Stimulated activated CD8-positive, alpha-beta memory T cell treated with anti-CD3 and anti-CD28 coated beads, Interleukin-7, amount 100 ng/mL, for 1 hour (primary cell): ENCODE measurements at regions not wholly inside any gene's neighbourhood (a gene's known extent, or its start where the extent isn't known, plus 50 kb on each side); places are given as distances from the start of the nearest gene placed in this dataset.
"Not testable (repeated sequence)": the region's sequence is repeated elsewhere in the genome, so short reads cannot be mapped to it uniquely, and the experiment has no call there.

Experiments
- DNase-seq, 2 donors: peaks; one replicate each; pipeline ENCODE4 v3.0.0-alpha.2; 2020; ENCODE audit warnings: low read depth in 2 of 2

GRCh38 chr2:16190446-16191270 lies 250.3 kb downstream of the MYCN start:
- DNase-seq = no peak

- no peak for DNase-seq
Measured at GRCh38 chr2:16189836-16190160, 249.4 kb downstream of the MYCN start.

- no peak for DNase-seq
Measured at GRCh38 chr2:16189029-16189835, 248.9 kb downstream of the MYCN start.

DNA sequence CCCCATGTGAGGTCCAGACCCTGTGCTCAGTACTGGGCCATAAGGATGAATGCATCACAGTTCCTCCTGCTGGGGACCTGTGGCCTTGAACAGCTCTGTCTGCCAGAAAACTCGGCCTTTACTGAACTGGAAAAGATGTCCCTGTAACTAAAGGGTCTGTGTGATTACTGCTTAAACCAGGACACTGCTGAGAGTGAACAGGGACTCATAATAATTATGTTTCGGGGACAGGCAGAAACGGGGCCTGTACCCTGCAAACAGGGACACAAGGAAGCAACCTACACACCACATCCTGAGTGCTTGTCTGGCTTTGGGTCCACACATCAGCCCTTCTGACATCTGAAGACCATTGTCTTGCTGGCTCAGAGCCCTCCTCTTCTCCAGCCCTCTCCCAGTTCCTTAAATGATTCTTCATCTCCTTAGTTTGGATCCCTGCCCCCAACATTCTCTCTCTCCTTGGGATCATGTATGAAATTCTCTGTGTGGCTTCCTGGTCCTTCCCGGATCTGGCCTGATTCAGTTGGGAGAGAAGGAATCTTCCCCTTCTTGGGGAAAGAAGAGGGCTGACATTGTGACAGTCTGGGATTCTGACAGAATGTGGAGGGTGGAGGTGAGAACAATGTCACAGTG lies 248.0 kb downstream of the MYCN start:
- no peak for DNase-seq

DNA sequence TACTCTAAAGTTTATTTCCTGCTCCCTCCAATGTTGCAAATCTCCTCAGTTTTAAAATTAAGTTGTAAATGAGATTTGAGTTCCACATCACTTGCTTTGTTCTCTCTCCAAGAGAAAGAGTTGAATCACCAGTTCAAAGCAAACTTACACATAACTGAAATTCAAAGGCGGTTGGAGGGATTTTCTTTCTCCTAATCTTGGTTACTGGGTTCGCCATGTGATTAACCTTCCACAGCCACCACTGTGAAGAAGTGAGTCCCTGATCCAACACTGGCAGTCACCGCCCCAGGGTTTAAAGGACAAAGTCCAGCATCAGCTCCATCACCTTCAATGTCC lies 247.1 kb downstream of the MYCN start:
- no peak for DNase-seq

DNA sequence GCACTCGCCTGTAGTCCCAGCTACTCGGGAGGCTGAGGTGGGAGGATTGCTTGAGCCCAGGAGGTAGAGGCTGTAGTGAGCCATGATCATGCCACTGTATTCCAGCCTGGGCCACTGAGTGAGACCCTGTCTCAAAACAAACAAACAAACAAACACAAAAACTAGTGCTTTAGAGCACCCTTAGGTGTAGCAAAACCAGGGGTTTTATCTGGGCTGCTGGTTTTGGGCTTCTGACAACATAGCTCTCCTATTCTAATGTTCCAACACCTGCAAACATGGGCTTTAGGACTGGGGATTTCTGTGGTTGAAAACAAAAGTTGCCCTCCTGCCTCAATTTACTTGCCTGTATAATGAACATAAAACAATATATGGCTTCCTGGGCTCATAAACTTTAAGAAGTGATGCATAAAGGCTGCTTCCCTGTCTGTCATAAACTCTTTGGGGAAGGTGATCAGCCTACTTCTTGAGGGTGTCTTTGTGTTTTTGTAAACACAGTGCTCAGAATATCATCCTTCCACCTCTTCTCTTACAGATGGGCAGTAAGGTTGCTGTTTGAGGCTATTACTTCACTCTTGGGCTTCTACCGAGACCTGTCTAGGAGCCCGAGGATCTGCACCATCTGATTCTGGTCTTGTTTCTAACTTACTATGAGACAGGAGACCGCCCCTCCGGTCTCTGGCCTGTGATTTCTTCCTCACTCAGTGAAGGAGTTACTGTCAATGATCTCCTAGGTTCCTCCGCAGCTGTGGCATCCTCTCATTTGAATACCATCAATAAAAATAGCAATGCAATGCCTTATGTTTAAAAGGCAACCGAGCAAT lies 246.5 kb downstream of the MYCN start:
- no peak for DNase-seq

DNA sequence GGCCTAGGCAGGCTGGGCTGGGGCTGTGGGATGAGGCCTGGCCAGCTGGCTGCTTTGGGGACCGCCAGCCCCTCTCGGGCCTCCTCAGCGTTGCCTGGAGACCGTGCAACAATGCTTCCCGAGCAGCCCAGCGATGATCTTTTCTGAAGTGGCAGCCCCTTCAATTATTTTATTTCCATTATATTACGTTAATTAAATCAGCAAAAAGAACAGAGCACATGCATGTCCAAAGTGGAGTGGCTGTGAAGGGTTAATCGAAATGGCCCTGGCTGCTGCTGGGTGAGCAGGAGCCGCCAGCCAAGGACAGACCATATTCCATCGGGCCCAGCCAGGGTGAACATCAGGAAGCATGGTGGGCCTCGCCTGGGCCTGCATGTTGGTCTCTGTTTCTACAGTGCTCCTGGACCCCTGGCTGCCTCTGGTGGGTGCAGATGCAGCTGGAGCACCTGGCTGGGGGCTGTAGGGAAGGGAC lies 245.5 kb downstream of the MYCN start:
- no peak for DNase-seq

DNA sequence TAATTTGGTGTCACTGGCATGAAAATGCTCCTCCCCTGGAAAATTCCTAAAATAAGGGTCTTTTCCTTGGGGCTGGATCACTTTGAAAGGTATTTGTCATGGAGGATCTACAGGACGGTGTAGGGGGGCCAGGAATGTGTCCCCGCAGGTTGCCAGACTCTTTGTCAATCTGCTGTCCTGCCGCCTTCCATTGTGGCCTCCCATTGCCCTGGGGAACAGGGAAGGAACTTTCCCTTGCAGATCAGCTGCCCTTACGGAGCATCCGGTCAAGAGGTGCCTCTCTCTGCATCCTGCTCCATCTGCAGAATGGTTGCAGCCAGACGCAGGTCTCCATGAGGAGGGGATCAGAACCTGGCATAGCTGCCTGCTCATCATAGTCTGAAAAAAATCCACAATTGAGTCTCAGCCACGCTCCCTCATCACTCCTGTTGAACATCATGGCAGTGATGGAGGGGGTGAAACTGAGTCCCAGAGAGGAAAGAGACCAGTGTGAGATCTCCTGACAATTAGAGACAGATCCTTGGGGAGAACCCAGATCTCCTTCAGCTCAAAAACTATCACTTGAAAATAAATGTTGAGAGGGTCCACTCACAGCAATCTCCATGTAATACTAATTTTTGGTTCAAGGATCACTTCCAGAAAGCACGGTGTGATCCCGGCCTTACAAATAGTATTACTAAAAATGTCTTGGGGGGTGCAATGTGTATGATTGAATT lies 244.8 kb downstream of the MYCN start:
- DNase-seq = no peak

- no peak for DNase-seq
Measured at GRCh38 chr2:16184341-16184890, 244.1 kb downstream of the MYCN start.

DNA sequence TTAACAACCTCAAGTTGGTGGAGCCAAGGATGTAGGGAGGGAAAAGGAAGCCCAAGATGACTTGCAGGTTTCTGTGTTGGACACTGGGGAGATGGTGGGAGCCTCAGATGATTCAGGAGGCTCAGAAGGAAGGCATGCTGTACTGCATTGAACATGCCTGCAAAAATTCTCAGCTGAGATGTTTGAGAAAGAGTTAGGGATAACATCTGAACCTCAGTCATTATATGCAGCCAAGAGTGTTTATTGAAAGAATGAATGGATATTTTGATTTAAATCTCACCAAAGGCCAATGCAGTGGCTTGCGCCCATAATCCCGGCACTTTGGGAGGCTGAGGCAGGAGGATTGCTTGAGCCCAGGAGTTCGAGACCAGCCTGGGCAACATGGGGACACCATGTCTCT lies 243.0 kb downstream of the MYCN start:
- no peak for DNase-seq

- DNase-seq = no peak
Measured at GRCh38 chr2:16182841-16183240, 242.5 kb downstream of the MYCN start.

GRCh38 chr2:16182311-16182815 lies 242.0 kb downstream of the MYCN start:
- DNase-seq = not testable (repeated sequence)

GRCh38 chr2:16181741-16182090 lies 241.4 kb downstream of the MYCN start:
- no peak for DNase-seq

DNA sequence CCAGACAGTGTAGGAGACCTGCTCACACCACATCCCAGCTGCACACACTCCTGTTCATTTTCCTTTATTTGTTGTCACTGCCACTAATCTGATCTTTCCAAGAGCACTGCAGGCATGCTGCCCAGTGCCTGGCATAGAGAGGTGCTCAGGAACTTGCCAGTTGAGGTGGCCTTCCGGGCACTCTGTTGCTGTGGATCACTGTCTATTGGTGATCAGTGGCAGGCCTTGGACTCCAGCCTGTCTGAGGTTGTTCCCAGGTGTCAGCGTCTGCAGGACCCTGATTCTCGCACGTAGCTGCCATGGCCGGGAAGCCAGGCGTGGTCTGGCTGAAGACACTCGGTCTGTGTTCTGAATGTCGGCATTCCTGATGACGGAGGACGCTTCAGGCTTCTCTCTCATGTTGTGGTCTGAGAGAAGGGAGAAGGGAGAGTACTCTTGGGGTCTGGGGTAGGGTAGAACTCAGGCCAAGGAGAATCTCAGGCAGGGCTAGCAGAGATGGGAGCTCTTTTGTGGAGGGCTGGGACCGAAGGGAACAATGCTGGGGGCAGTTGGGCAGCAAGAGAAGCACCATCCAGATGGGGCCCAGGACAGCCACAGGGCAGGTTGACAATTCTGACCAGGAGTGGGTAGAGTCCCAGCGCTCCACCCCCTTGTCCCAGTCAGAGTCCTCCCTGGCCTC lies 240.9 kb downstream of the MYCN start:
- DNase-seq = no peak

DNA sequence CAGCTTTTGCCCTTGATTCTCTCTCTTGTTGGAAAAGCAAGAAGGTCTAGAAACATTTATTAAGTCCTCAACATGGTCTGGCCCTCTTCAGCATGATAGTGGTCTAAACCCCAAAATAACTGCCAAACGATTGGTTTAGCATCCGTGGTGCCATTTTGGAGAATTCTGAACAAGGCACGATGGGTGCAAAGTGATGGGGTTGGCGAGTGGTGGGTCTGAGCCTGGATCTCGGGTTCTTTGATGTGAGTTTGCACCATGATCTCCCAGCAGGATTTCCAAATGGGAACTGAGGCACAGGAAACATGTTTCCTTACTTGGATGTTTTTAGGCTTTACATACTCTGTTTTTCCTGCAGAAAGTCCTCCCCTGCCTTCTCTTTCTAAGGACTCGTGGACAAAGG lies 240.3 kb downstream of the MYCN start:
- DNase-seq = no peak

DNA sequence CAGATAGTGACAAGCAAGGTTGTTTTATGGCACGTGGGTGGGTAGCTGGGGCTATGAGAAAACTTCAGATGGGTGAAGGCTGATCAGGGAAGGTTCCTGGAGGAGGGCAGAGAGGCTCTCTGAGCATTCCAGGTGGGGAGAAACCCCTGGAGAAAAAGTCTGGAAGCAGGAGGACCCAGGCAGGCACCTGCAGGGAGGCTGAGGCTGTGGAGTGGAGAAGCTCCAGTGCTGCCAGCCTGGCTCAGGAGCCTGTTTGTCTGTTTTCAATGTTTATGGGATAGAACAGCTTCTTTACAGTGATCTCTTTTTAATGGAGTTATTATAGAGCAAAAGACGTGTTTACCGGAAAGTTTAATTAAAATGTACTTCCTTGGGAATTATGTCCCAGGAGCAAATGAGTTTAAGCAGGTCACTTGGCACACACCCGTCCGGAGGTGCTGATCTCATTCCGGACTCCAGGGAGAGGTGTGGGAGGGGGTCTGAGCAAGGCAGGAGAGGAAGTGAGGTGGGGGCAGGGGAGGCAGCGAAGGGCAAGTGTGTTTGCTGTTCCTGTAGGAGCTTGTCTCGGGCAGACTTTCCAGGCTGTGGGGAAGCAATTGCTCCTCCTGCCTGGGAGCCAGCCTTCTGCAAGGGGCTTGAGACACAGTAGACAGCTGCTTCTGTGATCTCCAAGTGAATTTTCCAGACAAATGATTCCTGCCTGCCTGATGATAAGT lies 239.5 kb downstream of the MYCN start:
- no peak for DNase-seq

GRCh38 chr2:16178551-16179130 lies 238.3 kb downstream of the MYCN start:
- DNase-seq = no peak

GRCh38 chr2:16177671-16178180 lies 237.4 kb downstream of the MYCN start:
- no peak for DNase-seq

GRCh38 chr2:16176971-16177480 lies 236.7 kb downstream of the MYCN start:
- DNase-seq = no peak
